Esophagus muscularis mucosa (tissue), 4 donors: ENCODE measurements at regions not wholly inside any gene's neighbourhood (a gene's known extent, or its start where the extent isn't known, plus 50 kb on each side); places are given as distances from the start of the nearest gene placed in this dataset.

Source experiments
- DNase-seq: peaks from one replicate; pipeline ENCODE4 v3.0.0-alpha.2; 2017; ENCODE audit errors: extremely low spot score
- H3K27ac ChIP-seq, 4 donors: fragments of 200-600 bp; sonication (generic); replicated peaks in 1 of 4; 1 replicate in 3 of 4; 2 replicates in 1 of 4; pipeline ENCODE4 v1.5.1; 2016 to 2019; ENCODE audit warnings: mild to moderate bottlenecking in 1 of 4
- H3K27me3 ChIP-seq, 4 donors: fragments of 200-600 bp; sonication (generic); one replicate each; pipeline versions ENCODE4 v1.5.1 to v1.6.0; 2016 to 2019
- H3K36me3 ChIP-seq, 4 donors: fragments of 200-600 bp; sonication (generic); one replicate each; pipeline ENCODE4 v1.5.1; 2016 to 2019
- H3K4me1 ChIP-seq, 4 donors: fragments of 200-600 bp; sonication (generic); one replicate each; pipeline ENCODE4 v1.5.1; 2016 to 2019
- H3K4me3 ChIP-seq, 4 donors: fragments of 200-600 bp; sonication (generic); 1 replicate in 2 of 4; 2 replicates in 2 of 4; pipeline ENCODE4 v1.5.1; 2016 to 2019; ENCODE audit warnings: mild to moderate bottlenecking in 4 of 4, moderate library complexity in 1 of 4
- H3K9me3 ChIP-seq, 4 donors: fragments of 200-600 bp; sonication (generic); 1 replicate in 3 of 4; 2 replicates in 1 of 4; pipeline ENCODE4 v1.5.1; 2016 to 2019
- CTCF ChIP-seq, 3 experiments: fragments of 200-600 bp in 2 of 3; fragments of 450-650 bp in 1 of 3; sonication (generic) in 2 of 3; IDR thresholded peaks; one replicate each; pipeline ENCODE4 v1.5.1; 2017 to 2019; ENCODE audit warnings: antibody characterized with exemption in 3 of 3, mild to moderate bottlenecking in 2 of 3, moderate library complexity in 1 of 3
- EP300 ChIP-seq: sonication (generic); formaldehyde crosslinking; IDR thresholded peaks from one replicate; pipeline ENCODE4 v1.6.1; 2017; ENCODE audit warnings: antibody characterized with exemption
- POLR2A ChIP-seq: fragments of 450-650 bp; IDR thresholded peaks from one replicate; pipeline ENCODE4 v1.6.1; 2017; ENCODE audit warnings: antibody characterized with exemption, moderate library complexity, mild to moderate bottlenecking, low read depth
- POLR2AphosphoS5 ChIP-seq, 2 donors: sonication (generic); formaldehyde crosslinking; IDR thresholded peaks; one replicate each; pipeline ENCODE4 v1.6.1; 2017; ENCODE audit warnings: antibody characterized with exemption in 2 of 2
- WGBS: methylation state at CpG from one replicate; pipeline ENCODE4 v1.1.5; 2018; 5-methylcytosine and 5-hydroxymethylcytosine counted together
- intact Hi-C: fragments of 100-400 bp; cut with DNase I; formaldehyde crosslinking; loops from one replicate; pipeline ENCODE4 v1.15.1; 2023

GRCh38 chr13:82330499-82330898, 1551.8 kb downstream of the SLITRK1 start:
- Histone ChIP-seq H3K36me3 (no peaks in the 10 kb centered on the region), H3K4me3 (no peak overlapping the region), H3K27ac (no peak overlapping the region), H3K4me1 (no peaks in the 10 kb centered on the region), H3K9me3 (no peaks in the 10 kb centered on the region), H3K27me3 (no peaks in the 10 kb centered on the region)
- intact Hi-C loops = no loop called here
- DNase-seq = no peak
- 60% methylated on average over 5 of the region's 5 CpGs for WGBS
- TF ChIP-seq POLR2AphosphoS5 (IDR thresholded peaks at IDR 0.05) = no peak
- TF ChIP-seq EP300 = no peak
- TF ChIP-seq CTCF (IDR thresholded peaks at IDR 0.05) = peak in 1 of 3 experiments; percentile 21

GRCh38 chr13:82323101-82323500, 1559.2 kb downstream of the SLITRK1 start:
- Histone ChIP-seq H3K27ac (no peak overlapping the region), H3K27me3 (no peaks in the 10 kb centered on the region), H3K36me3 (no peaks in the 10 kb centered on the region), H3K4me3 (no peak overlapping the region), H3K4me1 (no peaks in the 10 kb centered on the region), H3K9me3 (no peaks in the 10 kb centered on the region)
- 96% methylated on average over 5 of the region's 5 CpGs for WGBS
- intact Hi-C loops = no loop called here
- DNase-seq = no peak
- no peak for TF ChIP-seq POLR2A
- no peak for TF ChIP-seq EP300
- no peak for TF ChIP-seq POLR2AphosphoS5 (IDR thresholded peaks at IDR 0.05)

GRCh38 chr13:82305588-82305987, 1576.7 kb downstream of the SLITRK1 start:
- no peaks in the 10 kb centered on the region for H3K9me3 ChIP-seq
- no peak for DNase-seq
- WGBS = 79% methylated on average over 1 of the region's 1 CpG
- no peaks in the 10 kb centered on the region for H3K27me3 ChIP-seq
- intact Hi-C loops = no loop called here
- no peaks in the 10 kb centered on the region for H3K4me1 ChIP-seq
- no peaks in the 10 kb centered on the region for H3K36me3 ChIP-seq
- H3K4me3 ChIP-seq = no peak overlapping the region
- H3K27ac ChIP-seq = no peak overlapping the region
- TF ChIP-seq CTCF (IDR thresholded peaks at IDR 0.05) (no peak), EP300 (no peak), POLR2A (no peak), POLR2AphosphoS5 (IDR thresholded peaks at IDR 0.05) (no peak)

- Histone ChIP-seq H3K27ac (no peak overlapping the region), H3K27me3 (no peaks in the 10 kb centered on the region), H3K4me3 (no peak overlapping the region), H3K4me1 (no peaks in the 10 kb centered on the region), H3K36me3 (no peaks in the 10 kb centered on the region), H3K9me3 (no peaks in the 10 kb centered on the region)
- no peak for TF ChIP-seq CTCF (IDR thresholded peaks at IDR 0.05)
- TF ChIP-seq POLR2A = no peak
- TF ChIP-seq POLR2AphosphoS5 (IDR thresholded peaks at IDR 0.05) = no peak
- TF ChIP-seq EP300 = no peak
- no peak for DNase-seq
- WGBS = 93% methylated on average over 5 of the region's 5 CpGs
- intact Hi-C loops = no loop called here
Measured at GRCh38 chr13:82298106-82298505, 1584.2 kb downstream of the SLITRK1 start.

GRCh38 chr13:82294226-82294625, 1588.0 kb downstream of the SLITRK1 start:
- no peaks in the 10 kb centered on the region for H3K36me3 ChIP-seq
- no peak overlapping the region for H3K4me3 ChIP-seq
- no peaks in the 10 kb centered on the region for H3K27me3 ChIP-seq
- 88% methylated on average over 4 of the region's 6 CpGs for WGBS
- no peak for DNase-seq
- no peak overlapping the region for H3K27ac ChIP-seq
- intact Hi-C loops = no loop called here
- TF ChIP-seq POLR2AphosphoS5 (IDR thresholded peaks at IDR 0.05) (no peak), EP300 (no peak), CTCF (IDR thresholded peaks at IDR 0.05) (no peak), POLR2A (no peak)
- H3K4me1 ChIP-seq = no peaks in the 10 kb centered on the region
- no peaks in the 10 kb centered on the region for H3K9me3 ChIP-seq
